GM23338 (cell line): ENCODE measurements at regions not wholly inside any gene's neighbourhood (a gene's known extent, or its start where the extent isn't known, plus 50 kb on each side); places are given as distances from the start of the nearest gene placed in this dataset.

Source experiments
- ATAC-seq: fragments of 200-7000 bp; cut with Tn5 transposase; 3 replicates; pipeline ENCODE4 v1.9.1; 2020
- DNase-seq: peaks from one replicate; pipeline ENCODE4 v3.0.0-alpha.2; 2015; ENCODE audit warnings: low spot score
- H2AFZ ChIP-seq: fragments of 200-600 bp; sonication (generic); 2 replicates; pipeline ENCODE4 v1.8.0; 2016; ENCODE audit warnings: antibody characterized with exemption, mild to moderate bottlenecking, moderate library complexity
- H3F3A ChIP-seq: fragments of 200-600 bp; sonication (generic); replicated peaks from 2 replicates; pipeline ENCODE4 v1.8.0; 2017; ENCODE audit warnings: antibody characterized with exemption, mixed run types, low read depth
- H3K27ac ChIP-seq: fragments of 200-600 bp; sonication (generic); 2 replicates; pipeline ENCODE4 v1.6.1; 2016; ENCODE audit warnings: low read depth
- H3K27me3 ChIP-seq: fragments of 200-600 bp; sonication (generic); 2 replicates; pipeline ENCODE4 v1.8.0; 2016; ENCODE audit warnings: mild to moderate bottlenecking, mixed run types, moderate library complexity; ENCODE audit not compliant: insufficient read depth
- H3K36me3 ChIP-seq: fragments of 200-600 bp; sonication (generic); 2 replicates; pipeline ENCODE4 v1.8.0; 2016; ENCODE audit warnings: mild to moderate bottlenecking; ENCODE audit not compliant: insufficient read depth
- H3K4me1 ChIP-seq: fragments of 200-600 bp; sonication (generic); 2 replicates; pipeline ENCODE4 v1.8.0; 2016; ENCODE audit warnings: mild to moderate bottlenecking, moderate library complexity; ENCODE audit not compliant: insufficient read depth
- H3K4me2 ChIP-seq: fragments of 200-600 bp; sonication (generic); 2 replicates; pipeline ENCODE4 v1.7.1; 2017; ENCODE audit warnings: mixed run types
- H3K4me3 ChIP-seq: fragments of 200-600 bp; sonication (generic); 2 replicates; pipeline ENCODE4 v1.6.1; 2016; ENCODE audit warnings: mixed run types
- H3K79me2 ChIP-seq: fragments of 200-600 bp; sonication (generic); replicated peaks from 2 replicates; pipeline ENCODE4 v1.8.0; 2017; ENCODE audit warnings: mild to moderate bottlenecking; ENCODE audit not compliant: insufficient read depth
- H3K9me2 ChIP-seq: fragments of 200-600 bp; sonication (generic); 2 replicates; pipeline ENCODE4 v1.8.0; 2017; ENCODE audit not compliant: insufficient read depth
- H4K20me1 ChIP-seq: fragments of 200-600 bp; sonication (generic); replicated peaks from 2 replicates; pipeline ENCODE4 v1.8.0; 2017; ENCODE audit warnings: mild to moderate bottlenecking; ENCODE audit not compliant: insufficient read depth
- H3K27ac Mint-ChIP-seq: 2 replicates; pipeline ENCODE4 v1.8.0; 2020; ENCODE audit warnings: inconsistent platforms, mild to moderate bottlenecking, moderate library complexity, mixed read lengths
- H3K27me3 Mint-ChIP-seq: 3 replicates; pipeline ENCODE4 v1.8.0; 2022; ENCODE audit warnings: low read depth, mild to moderate bottlenecking, moderate library complexity, mixed read lengths, inconsistent platforms; ENCODE audit not compliant: insufficient read depth, poor library complexity
- H3K36me3 Mint-ChIP-seq: 3 replicates; pipeline ENCODE4 v1.8.0; 2021; ENCODE audit warnings: low read depth, mild to moderate bottlenecking, inconsistent platforms, moderate library complexity, mixed read lengths
- H3K4me1 Mint-ChIP-seq: 3 replicates; pipeline ENCODE4 v1.8.0; 2020; ENCODE audit warnings: mild to moderate bottlenecking, inconsistent platforms, mixed read lengths
- H3K4me3 Mint-ChIP-seq: 3 replicates; pipeline ENCODE4 v1.8.0; 2021; ENCODE audit warnings: moderate library complexity, mild to moderate bottlenecking, inconsistent platforms, mixed read lengths
- H3K9me3 Mint-ChIP-seq: 3 replicates; pipeline ENCODE4 v1.8.0; 2020; ENCODE audit warnings: moderate library complexity, mild to moderate bottlenecking, inconsistent platforms, mixed read lengths
- CTCF ChIP-seq, 2 experiments: fragments of 200-600 bp in 1 of 2; sonication (generic) in 1 of 2; conservative IDR thresholded peaks; 2 replicates each; pipeline versions ENCODE4 v1.5.1 to v1.6.1; 2016 to 2017; ENCODE audit warnings: antibody characterized with exemption in 2 of 2, low read depth in 2 of 2, mild to moderate bottlenecking in 2 of 2, moderate library complexity in 1 of 2
- EZH2 ChIP-seq: fragments of 200-600 bp; sonication (generic); IDR thresholded peaks from one replicate; pipeline ENCODE4 v1.8.0; 2017; ENCODE audit warnings: antibody characterized with exemption, mild to moderate bottlenecking, low read depth; ENCODE audit not compliant: unreplicated experiment
- EZH2phosphoT487 ChIP-seq: fragments of 200-600 bp; sonication (generic); IDR thresholded peaks from one replicate; pipeline ENCODE4 v1.8.1; 2018; ENCODE audit warnings: antibody characterized with exemption; ENCODE audit not compliant: unreplicated experiment
- JUNB ChIP-seq: IDR thresholded peaks from one replicate; pipeline ENCODE4 v1.6.1; 2016; ENCODE audit warnings: antibody characterized with exemption; ENCODE audit not compliant: unreplicated experiment
- NANOG ChIP-seq: IDR thresholded peaks from 2 replicates; pipeline ENCODE4 v1.6.1; 2016; ENCODE audit warnings: antibody characterized with exemption, borderline replicate concordance
- POLR2AphosphoS5 ChIP-seq: IDR thresholded peaks from 2 replicates; pipeline ENCODE4 v1.6.1; 2016; ENCODE audit warnings: antibody characterized with exemption, low read depth
- REST ChIP-seq: IDR thresholded peaks from one replicate; pipeline ENCODE4 v1.6.1; 2018; ENCODE audit warnings: antibody characterized with exemption; ENCODE audit not compliant: unreplicated experiment
- STAT1 ChIP-seq: IDR thresholded peaks from one replicate; pipeline ENCODE4 v1.6.1; 2016; ENCODE audit warnings: antibody characterized with exemption; ENCODE audit not compliant: unreplicated experiment
- ZNF114 ChIP-seq: fragments of 250-450 bp; sonication (Bioruptor Pico); IDR thresholded peaks from 2 replicates; pipeline ENCODE4 v1.5.0; 2020; ENCODE audit warnings: mild to moderate bottlenecking, moderate library complexity
- ZNF331 ChIP-seq: fragments of 250-450 bp; sonication (Bioruptor Pico); IDR thresholded peaks from 2 replicates; pipeline ENCODE4 v1.5.0; 2020; ENCODE audit warnings: low read depth, mild to moderate bottlenecking, moderate library complexity
- ZNF462 ChIP-seq: fragments of 250-450 bp; sonication (Bioruptor Pico); IDR thresholded peaks from 2 replicates; pipeline ENCODE4 v1.5.0; 2020; ENCODE audit warnings: mild to moderate bottlenecking, moderate library complexity

GRCh38 chr16:77500934-77501664 lies 66.3 kb upstream of the ADAMTS18 start:
- Mint-ChIP-seq H3K9me3 (no peaks in the 10 kb centered on the region), H3K4me1 (peaks cover 46% of the 10 kb centered on the region), H3K4me3 (0 out of 3 replicates have a peak overlapping the region, but pooled peaks have one; percentile 16), H3K27me3 (peaks cover 1% of the 10 kb centered on the region), H3K27ac (peak overlapping the region; percentile 44), H3K36me3 (no peaks in the 10 kb centered on the region)
- DNase-seq, result peak; percentile 30
- Histone ChIP-seq H3K36me3 (no peaks in the 10 kb centered on the region), H3F3A (no peaks in the 10 kb centered on the region), H3K4me2 (0 out of 2 replicates have a peak overlapping the region, but pooled peaks have one; percentile 59), H3K9me2 (no peaks in the 10 kb centered on the region), H4K20me1 (no peaks in the 10 kb centered on the region), H3K79me2 (no peaks in the 10 kb centered on the region), H3K27ac (no peak overlapping the region), H2AFZ (no peak overlapping the region), H3K4me3 (no peak overlapping the region), H3K27me3 (no peaks in the 10 kb centered on the region), H3K4me1 (peaks cover 25% of the 10 kb centered on the region)
- ATAC-seq, result no peak
- TF ChIP-seq NANOG, result no peak
- TF ChIP-seq ZNF114, result no peak
- no peak for TF ChIP-seq ZNF462 (CRISPR knock-in tag)
- no peak for TF ChIP-seq POLR2AphosphoS5
- TF ChIP-seq ZNF331 (CRISPR knock-in tag), result no peak
- no peak for TF ChIP-seq EZH2phosphoT487
- TF ChIP-seq REST, result no peak
- no peak for TF ChIP-seq EZH2
- no peak for TF ChIP-seq CTCF (conservative IDR thresholded peaks at IDR 0.05; ENCODE audit: low read depth in 2 of 2)
- TF ChIP-seq JUNB, result no peak
- no peak for TF ChIP-seq STAT1
